A549 (cell line): ENCODE measurements at regions not wholly inside any gene's neighbourhood (a gene's known extent, or its start where the extent isn't known, plus 50 kb on each side); places are given as distances from the start of the nearest gene placed in this dataset.

Experiments used
- ATAC-seq, 2 experiments: fragments of 200-7000 bp in 1 of 2; fragments of >200 bp in 1 of 2; cut with Nextera tagmentation in 1 of 2; cut with Tn5 transposase in 1 of 2; 3 replicates each; pipeline versions ENCODE4 v1.8.0 to v1.9.1; 2018 to 2020; ENCODE audit warnings: mild to moderate bottlenecking in 1 of 2, moderate library complexity in 1 of 2
- CTCF ChIA-PET: fragments of 300-600 bp; sonication (Branson Sonifier 250); formaldehyde crosslinking; extraction: SDS; loops from one replicate; lab custom pipeline; 2021; ENCODE audit warnings: antibody characterized with exemption, inconsistent platforms; lab: Yijun Ruan, JAX
- POLR2A ChIA-PET: fragments of 350-600 bp; formaldehyde crosslinking; extraction: SDS; loops from one replicate; lab custom pipeline; 2021; ENCODE audit warnings: antibody characterized with exemption, inconsistent platforms; lab: Yijun Ruan, JAX
- DNase-seq, 2 experiments: peaks; one replicate each; pipeline versions ENCODE4 v3.0.0 to v3.0.0-alpha.2; 2011 to 2016; ENCODE audit warnings: low read depth in 1 of 2, low spot score in 1 of 2
- FAIRE-seq: peaks from 2 replicates; lab custom pipeline; 2011; peaks lifted over from hg19 to GRCh38; lab: Jason Lieb, UNC
- H3K27ac ChIP-seq, 2 experiments: fragments of >200 bp; sonication (Bioruptor Twin); formaldehyde crosslinking; 3 replicates each; pipeline ENCODE4 v1.5.1; 2016 to 2017
- H3K4me1 ChIP-seq: fragments of >200 bp; sonication (Bioruptor Twin); formaldehyde crosslinking; 3 replicates; pipeline ENCODE4 v1.6.1; 2016
- H3K4me2 ChIP-seq: fragments of >200 bp; sonication (Bioruptor Twin); formaldehyde crosslinking; 3 replicates; pipeline ENCODE4 v1.6.1; 2016
- H3K4me3 ChIP-seq: fragments of >200 bp; sonication (Bioruptor Twin); formaldehyde crosslinking; 3 replicates; pipeline ENCODE4 v1.5.1; 2016
- H3K9me3 ChIP-seq: fragments of >200 bp; sonication (Bioruptor Twin); formaldehyde crosslinking; 3 replicates; pipeline ENCODE4 v1.6.1; 2016
- CHD4 ChIP-seq: fragments of 200-600 bp; sonication (generic); IDR thresholded peaks from 2 replicates; pipeline ENCODE4 v1.6.1; 2016; ENCODE audit warnings: antibody characterized with exemption, mild to moderate bottlenecking, borderline replicate concordance
- EHF ChIP-seq: fragments of 250-450 bp; sonication (Bioruptor Pico); IDR thresholded peaks from 2 replicates; pipeline ENCODE4 v1.5.0; 2020; ENCODE audit warnings: mild to moderate bottlenecking
- EP300 ChIP-seq, 2 experiments: fragments of >200 bp; sonication (Bioruptor Twin); formaldehyde crosslinking; IDR thresholded peaks; 2 replicates in 1 of 2; 3 replicates in 1 of 2; pipeline ENCODE4 v1.6.1; 2016 to 2017
- FOSL2 ChIP-seq, 2 experiments: fragments of 450-650 bp in 1 of 2; fragments of >200 bp in 1 of 2; sonication (Bioruptor Twin) in 1 of 2; formaldehyde crosslinking; IDR thresholded peaks; 2 replicates each; pipeline versions ENCODE4 v1.5.0 to v1.6.1; 2016 to 2020; ENCODE audit warnings: mild to moderate bottlenecking in 1 of 2, moderate library complexity in 1 of 2
- FOXS1 ChIP-seq: fragments of 250-450 bp; sonication (Bioruptor Pico); IDR thresholded peaks from 2 replicates; pipeline ENCODE4 v1.5.0; 2020; ENCODE audit warnings: mild to moderate bottlenecking, moderate library complexity
- HDAC2 ChIP-seq: fragments of 200-600 bp; sonication (generic); IDR thresholded peaks from 2 replicates; pipeline ENCODE4 v1.6.1; 2016
- HOXA7 ChIP-seq: fragments of 250-450 bp; sonication (Bioruptor Pico); IDR thresholded peaks from 2 replicates; pipeline ENCODE4 v1.5.0; 2020; ENCODE audit warnings: mild to moderate bottlenecking, moderate library complexity
- JUN ChIP-seq, 2 experiments: fragments of >200 bp; sonication (Bioruptor Twin); formaldehyde crosslinking; IDR thresholded peaks; 2 replicates in 1 of 2; 3 replicates in 1 of 2; pipeline ENCODE4 v1.6.1; 2016 to 2017
- MAFK ChIP-seq: fragments of 450-650 bp; IDR thresholded peaks from 2 replicates; pipeline ENCODE4 v1.6.1; 2014; ENCODE audit not compliant: partially characterized antibody
- NR3C1 ChIP-seq: fragments of >200 bp; sonication (Bioruptor Twin); formaldehyde crosslinking; IDR thresholded peaks from 3 replicates; pipeline ENCODE4 v1.6.1; 2017
- RAD21 ChIP-seq, 2 experiments: fragments of >200 bp in 1 of 2; sonication (Bioruptor Twin) in 1 of 2; formaldehyde crosslinking in 1 of 2; IDR thresholded peaks in 1 of 2; conservative IDR thresholded peaks in 1 of 2; 2 replicates in 1 of 2; 3 replicates in 1 of 2; pipeline ENCODE4 v1.6.1; 2012 to 2018; ENCODE audit warnings: inconsistent platforms in 1 of 2
- RCOR1 ChIP-seq: fragments of 150-350 bp; IDR thresholded peaks from 2 replicates; pipeline ENCODE4 v1.6.1; 2014; ENCODE audit warnings: antibody characterized with exemption, low read length, low read depth
- RFX5 ChIP-seq: fragments of 450-650 bp; IDR thresholded peaks from 2 replicates; pipeline ENCODE4 v1.7.1; 2014; ENCODE audit warnings: antibody characterized with exemption, mild to moderate bottlenecking, moderate library complexity
- SREBF2 ChIP-seq: fragments of 450-650 bp; IDR thresholded peaks from 2 replicates; pipeline ENCODE4 v1.6.1; 2014; ENCODE audit warnings: mild to moderate bottlenecking, moderate library complexity
- ZNF302 ChIP-seq: fragments of 250-450 bp; sonication (Bioruptor Pico); IDR thresholded peaks from 2 replicates; pipeline ENCODE4 v1.9.0; 2021; ENCODE audit warnings: inconsistent platforms, mild to moderate bottlenecking, moderate library complexity
- WGBS: methylation state at CpG from one replicate; pipeline ENCODE4 v1.1.6; 2017; ENCODE audit errors: missing lambda C conversion rate; 5-methylcytosine and 5-hydroxymethylcytosine counted together
- TF ChIP-seq, protein P1 (sequence below): fragments of >200 bp; sonication (Bioruptor Twin); formaldehyde crosslinking; IDR thresholded peaks from 3 replicates; pipeline ENCODE4 v1.6.1; 2016
- TF ChIP-seq, protein P2 (sequence below): fragments of 450-650 bp; IDR thresholded peaks from 2 replicates; pipeline ENCODE4 v1.6.1; 2014; ENCODE audit warnings: antibody characterized with exemption

DNA sequence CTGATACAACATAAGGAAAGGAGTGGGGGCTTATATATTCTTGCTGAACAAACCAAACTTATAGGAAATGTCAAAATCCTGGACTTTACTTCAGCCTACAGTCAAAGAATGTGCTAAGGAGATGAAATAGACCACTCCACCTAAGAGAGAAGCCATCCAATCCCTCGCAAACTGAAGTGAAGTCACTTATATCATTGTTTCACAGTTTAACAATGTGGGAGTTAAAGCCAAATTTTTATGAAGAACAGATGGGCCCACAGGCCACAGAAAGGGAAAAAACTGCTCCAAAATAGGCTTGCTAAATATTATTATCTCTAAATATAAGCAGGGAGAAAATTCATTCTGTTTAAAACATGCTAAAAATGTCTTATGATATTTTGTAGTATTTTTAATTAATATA lies 233.3 kb downstream of the GAS1 start:
- no peak for FAIRE-seq
- ATAC-seq, result no peak
- no peak overlapping the region for H3K4me2 ChIP-seq
- H3K27ac ChIP-seq, result no peak overlapping the region
- no peak for TF ChIP-seq HOXA7 (CRISPR knock-in tag)
- no peak for TF ChIP-seq HDAC2
- no peak for TF ChIP-seq NR3C1
- TF ChIP-seq JUN (IDR thresholded peaks at IDR 0.05), result no peak
- CTCF ChIA-PET, result interaction anchor here (1.1 kb wide), 1 partner anchor 36 kb away, joined by 3 read pairs; no protein-coding TSS in a partner anchor
- POLR2A ChIA-PET, result no interaction called here
- no peak for DNase-seq
- H3K4me1 ChIP-seq, result no peaks in the 10 kb centered on the region
- H3K4me3 ChIP-seq, result no peak overlapping the region
- 80% methylated on average over 1 of the region's 1 CpG for WGBS
- no peaks in the 10 kb centered on the region for H3K9me3 ChIP-seq

DNA sequence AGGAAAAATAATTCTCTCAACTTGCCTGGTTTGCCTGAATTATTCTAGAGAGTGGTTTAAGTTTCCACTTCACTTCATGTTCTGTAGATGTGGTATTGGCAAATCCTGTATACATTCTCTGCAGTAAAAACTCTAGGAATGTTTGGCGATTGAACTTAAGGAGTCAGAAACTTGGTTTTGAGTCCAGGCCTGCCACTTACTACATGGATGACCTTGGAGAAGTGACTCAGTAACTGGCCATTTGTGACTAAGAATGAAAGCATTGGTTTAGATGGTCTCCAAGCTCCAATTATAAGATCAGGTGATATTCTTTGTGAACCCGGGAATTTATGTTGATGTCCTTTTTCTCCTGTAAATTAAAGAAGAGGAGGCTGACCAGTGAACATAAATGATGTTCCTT lies 233.8 kb downstream of the GAS1 start:
- Histone ChIP-seq H3K4me1 (no peaks in the 10 kb centered on the region), H3K4me3 (no peak overlapping the region)
- 17% methylated on average over 2 of the region's 2 CpGs for WGBS
- POLR2A ChIA-PET, result no interaction called here
- TF ChIP-seq CHD4 (no peak), RAD21 (conservative IDR thresholded peaks at IDR 0.05 in 1 of 2, IDR thresholded peaks at IDR 0.05 in 1 of 2) (no peak), ZNF302 (CRISPR knock-in tag) (no peak)
- TF ChIP-seq, all 56 proteins: peak for 0
- H3K27ac ChIP-seq, result no peak overlapping the region
- H3K4me2 ChIP-seq, result no peak overlapping the region
- H3K9me3 ChIP-seq, result no peaks in the 10 kb centered on the region
- ATAC-seq, result no peak
- DNase-seq, result no peak
- CTCF ChIA-PET, result no interaction called here
- no peak for FAIRE-seq

DNA sequence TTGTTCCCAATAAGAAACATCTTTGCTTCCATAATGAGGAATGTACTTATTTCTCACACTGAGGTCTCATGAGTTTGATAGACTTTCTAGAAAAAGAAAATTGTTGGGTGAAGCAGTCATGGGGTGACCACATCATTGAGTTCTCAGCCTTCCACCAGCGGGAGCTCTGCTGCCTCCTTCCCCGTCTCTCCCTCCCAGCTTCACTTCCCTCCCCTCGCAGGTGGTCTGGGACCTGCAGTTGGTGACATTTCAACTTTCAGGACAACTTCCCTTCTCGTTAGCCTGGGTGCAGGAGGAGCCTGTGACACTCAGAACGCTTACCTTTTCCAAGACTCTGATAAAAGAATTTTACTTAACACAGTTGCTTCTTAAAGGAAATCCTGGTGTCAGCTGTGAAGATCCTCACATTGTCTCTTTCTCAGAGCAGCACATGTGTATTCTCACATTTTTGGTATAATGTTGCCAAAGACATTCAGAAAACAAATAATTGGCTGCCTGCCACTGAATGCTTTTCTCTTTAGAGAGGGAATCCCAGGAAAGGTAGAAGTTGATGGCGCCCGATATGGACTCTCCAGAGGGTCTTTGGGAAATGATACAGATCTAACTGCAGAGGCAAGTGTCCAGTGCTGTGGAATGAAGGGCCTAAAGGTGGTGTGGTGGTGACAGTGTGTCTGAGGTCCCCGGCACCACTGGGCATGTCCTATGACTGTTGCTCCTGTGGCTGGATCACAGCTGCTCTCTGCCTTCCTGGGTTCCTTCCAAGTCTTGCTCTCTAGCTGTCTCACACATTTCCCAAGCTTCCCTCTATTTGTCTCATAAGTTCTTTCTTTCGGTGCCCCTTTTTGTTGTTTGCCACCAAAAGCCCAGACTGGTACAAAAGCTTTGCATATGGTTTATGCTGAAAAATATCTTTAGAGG lies 238.1 kb downstream of the GAS1 start:
- ATAC-seq (no peak), FAIRE-seq (no peak), DNase-seq (no peak)
- Histone ChIP-seq H3K9me3 (no peaks in the 10 kb centered on the region), H3K4me2 (no peak overlapping the region), H3K4me3 (no peak overlapping the region), H3K27ac (no peak overlapping the region), H3K4me1 (no peaks in the 10 kb centered on the region)
- TF ChIP-seq, protein P1, sequence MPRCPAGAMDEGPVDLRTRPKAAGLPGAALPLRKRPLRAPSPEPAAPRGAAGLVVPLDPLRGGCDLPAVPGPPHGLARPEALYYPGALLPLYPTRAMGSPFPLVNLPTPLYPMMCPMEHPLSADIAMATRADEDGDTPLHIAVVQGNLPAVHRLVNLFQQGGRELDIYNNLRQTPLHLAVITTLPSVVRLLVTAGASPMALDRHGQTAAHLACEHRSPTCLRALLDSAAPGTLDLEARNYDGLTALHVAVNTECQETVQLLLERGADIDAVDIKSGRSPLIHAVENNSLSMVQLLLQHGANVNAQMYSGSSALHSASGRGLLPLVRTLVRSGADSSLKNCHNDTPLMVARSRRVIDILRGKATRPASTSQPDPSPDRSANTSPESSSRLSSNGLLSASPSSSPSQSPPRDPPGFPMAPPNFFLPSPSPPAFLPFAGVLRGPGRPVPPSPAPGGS, result no peak
- TF ChIP-seq, protein P2, sequence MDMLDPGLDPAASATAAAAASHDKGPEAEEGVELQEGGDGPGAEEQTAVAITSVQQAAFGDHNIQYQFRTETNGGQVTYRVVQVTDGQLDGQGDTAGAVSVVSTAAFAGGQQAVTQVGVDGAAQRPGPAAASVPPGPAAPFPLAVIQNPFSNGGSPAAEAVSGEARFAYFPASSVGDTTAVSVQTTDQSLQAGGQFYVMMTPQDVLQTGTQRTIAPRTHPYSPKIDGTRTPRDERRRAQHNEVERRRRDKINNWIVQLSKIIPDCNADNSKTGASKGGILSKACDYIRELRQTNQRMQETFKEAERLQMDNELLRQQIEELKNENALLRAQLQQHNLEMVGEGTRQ, result no peak
- TF ChIP-seq EHF (CRISPR knock-in tag) (no peak), SREBF2 (no peak), FOXS1 (CRISPR knock-in tag) (no peak), MAFK (no peak), ZNF302 (CRISPR knock-in tag) (no peak), HOXA7 (CRISPR knock-in tag) (no peak), EP300 (IDR thresholded peaks at IDR 0.05) (no peak), RCOR1 (no peak), RFX5 (no peak), HDAC2 (no peak), FOSL2 (IDR thresholded peaks at IDR 0.05) (no peak), FOSL2 (CRISPR knock-in tag; IDR thresholded peaks at IDR 0.05) (no peak)
- ChIA-PET CTCF (interaction anchor here (0.6 to 1.2 kb wide), 3 partner anchors 11 to 615 kb away, joined by 3 read pairs; no protein-coding TSS in a partner anchor), POLR2A (no interaction called here)
- 9% methylated on average over 9 of the region's 9 CpGs for WGBS
